Neural cell (in vitro differentiated cells): ENCODE measurements at regions not wholly inside any gene's neighbourhood (a gene's known extent, or its start where the extent isn't known, plus 50 kb on each side); places are given as distances from the start of the nearest gene placed in this dataset.

Experiments
- H2AFZ ChIP-seq: fragments of 200-600, 300-800 bp; sonication (generic), shearing (Covaris generic); 2 replicates; pipeline ENCODE4 v1.6.0; 2014; ENCODE audit warnings: low read depth, mild to moderate bottlenecking, antibody characterized with exemption, low read length, moderate library complexity
- H3F3A ChIP-seq: fragments of 200-600 bp; shearing (Covaris generic); 2 replicates; pipeline ENCODE4 v1.6.1; 2016; ENCODE audit warnings: mild to moderate bottlenecking, moderate library complexity, mixed read lengths, antibody characterized with exemption, low read length; ENCODE audit not compliant: insufficient read depth, poor library complexity, severe bottlenecking
- H3K27ac ChIP-seq: fragments of 200-600, 300-800 bp; sonication (generic), shearing (Covaris generic); 2 replicates; pipeline ENCODE4 v1.5.1; 2014; ENCODE audit warnings: mild to moderate bottlenecking, low read length, moderate library complexity
- H3K27me3 ChIP-seq: fragments of 300-800, 200-600 bp; sonication (generic), shearing (Covaris generic); 2 replicates; pipeline ENCODE4 v1.6.0; 2014; ENCODE audit warnings: mild to moderate bottlenecking, low read depth, low read length, moderate library complexity; ENCODE audit not compliant: insufficient read depth
- H3K36me3 ChIP-seq: fragments of 300-800, 200-600 bp; sonication (generic), shearing (Covaris generic); 2 replicates; pipeline ENCODE4 v1.5.1; 2014; ENCODE audit warnings: mild to moderate bottlenecking, antibody characterized with exemption, low read length, moderate library complexity; ENCODE audit not compliant: insufficient read depth
- H3K4me2 ChIP-seq: fragments of 300-800, 200-600 bp; sonication (generic), shearing (Covaris generic); 2 replicates; pipeline ENCODE4 v1.6.0; 2014; ENCODE audit warnings: mild to moderate bottlenecking, low read length
- H3K4me3 ChIP-seq: fragments of 300-800, 200-600 bp; sonication (generic), shearing (Covaris generic); 2 replicates; pipeline ENCODE4 v1.5.1; 2014; ENCODE audit warnings: mild to moderate bottlenecking, low read length, moderate library complexity
- H3K79me2 ChIP-seq: fragments of 200-600 bp; shearing (Covaris generic); replicated peaks from 2 replicates; pipeline ENCODE4 v1.6.0; 2014; ENCODE audit warnings: mild to moderate bottlenecking, low read length, moderate library complexity; ENCODE audit not compliant: insufficient read depth
- H3K9ac ChIP-seq: fragments of 300-800, 200-600 bp; sonication (generic), shearing (Covaris generic); 2 replicates; pipeline ENCODE4 v1.6.1; 2016; ENCODE audit warnings: mild to moderate bottlenecking, low read length, mixed read lengths
- H3K9me2 ChIP-seq: fragments of 200-600 bp; shearing (Covaris generic); 2 replicates; pipeline ENCODE4 v1.6.1; 2016; ENCODE audit warnings: mild to moderate bottlenecking, low read length, mixed read lengths; ENCODE audit not compliant: insufficient read depth
- H3K9me3 ChIP-seq: fragments of 200-600, 300-800 bp; sonication (generic), shearing (Covaris generic); 2 replicates; pipeline ENCODE4 v1.6.1; 2016; ENCODE audit warnings: mild to moderate bottlenecking, mixed run types, low read length, moderate library complexity, mixed read lengths
- H4K20me1 ChIP-seq: fragments of 200-600 bp; shearing (Covaris generic); 2 replicates; pipeline ENCODE4 v1.6.1; 2016; ENCODE audit warnings: mild to moderate bottlenecking, mixed run types; ENCODE audit not compliant: insufficient read depth
- CTCF ChIP-seq: fragments of 450-650 bp; IDR thresholded peaks from 2 replicates; pipeline ENCODE4 v1.5.1; 2014; ENCODE audit warnings: antibody characterized with exemption, mild to moderate bottlenecking, moderate library complexity; ENCODE audit not compliant: poor library complexity, severe bottlenecking
- EP300 ChIP-seq: fragments of 450-650 bp; conservative IDR thresholded peaks from 2 replicates; pipeline ENCODE4 v1.6.1; 2014; ENCODE audit warnings: antibody characterized with exemption, mild to moderate bottlenecking, moderate library complexity; ENCODE audit not compliant: poor library complexity, severe bottlenecking
- EZH2 ChIP-seq: fragments of 200-600, 300-800 bp; shearing (Covaris generic), sonication (generic); IDR thresholded peaks from 2 replicates; pipeline ENCODE4 v1.6.1; 2014; ENCODE audit warnings: antibody characterized with exemption, low read length, borderline replicate concordance, mild to moderate bottlenecking; ENCODE audit not compliant: insufficient read depth, poor library complexity, severe bottlenecking
- MXI1 ChIP-seq: fragments of 450-650 bp; conservative IDR thresholded peaks from 2 replicates; pipeline ENCODE4 v1.6.1; 2014; ENCODE audit warnings: antibody characterized with exemption, mild to moderate bottlenecking; ENCODE audit not compliant: poor library complexity, severe bottlenecking
- POLR2AphosphoS5 ChIP-seq: IDR thresholded peaks from 2 replicates; pipeline ENCODE4 v1.6.1; 2012
- RAD21 ChIP-seq: fragments of 450-650 bp; conservative IDR thresholded peaks from 2 replicates; pipeline ENCODE4 v1.6.1; 2014; ENCODE audit warnings: antibody characterized with exemption, mild to moderate bottlenecking, moderate library complexity
- REST ChIP-seq: IDR thresholded peaks from 2 replicates; pipeline ENCODE4 v1.6.1; 2012; ENCODE audit warnings: borderline replicate concordance
- SMC3 ChIP-seq: fragments of 450-650 bp; conservative IDR thresholded peaks from 2 replicates; pipeline ENCODE4 v1.6.1; 2014; ENCODE audit warnings: antibody characterized with exemption, mild to moderate bottlenecking, moderate library complexity; ENCODE audit not compliant: poor library complexity
- TAF1 ChIP-seq: IDR thresholded peaks from 2 replicates; pipeline ENCODE4 v1.6.1; 2012; ENCODE audit warnings: low read depth

- Histone ChIP-seq H2AFZ (no peak overlapping the region), H3F3A (no peaks in the 10 kb centered on the region), H3K79me2 (no peaks in the 10 kb centered on the region), H3K27me3 (no peaks in the 10 kb centered on the region), H3K9me2 (no peaks in the 10 kb centered on the region), H3K27ac (no peak overlapping the region), H3K4me3 (no peak overlapping the region), H3K36me3 (no peaks in the 10 kb centered on the region), H3K9ac (no peak overlapping the region), H4K20me1 (no peaks in the 10 kb centered on the region), H3K9me3 (no peaks in the 10 kb centered on the region), H3K4me2 (no peak overlapping the region)
- no peak for TF ChIP-seq CTCF
- TF ChIP-seq RAD21 = no peak
- TF ChIP-seq POLR2AphosphoS5 = no peak
- TF ChIP-seq SMC3 = no peak
- no peak for TF ChIP-seq TAF1
- no peak for TF ChIP-seq MXI1
- no peak for TF ChIP-seq EP300
- no peak for TF ChIP-seq EZH2
- TF ChIP-seq REST = no peak
These were observed 334.7 kb upstream of the AUTS2 start for GRCh38 chr7:69263550-69263949.

GRCh38 chr7:69269806-69270205, 328.5 kb upstream of the AUTS2 start:
- Histone ChIP-seq H3F3A (no peaks in the 10 kb centered on the region), H3K27me3 (no peaks in the 10 kb centered on the region), H3K79me2 (no peaks in the 10 kb centered on the region), H2AFZ (no peak overlapping the region), H3K9me3 (no peaks in the 10 kb centered on the region), H3K4me2 (no peak overlapping the region), H3K36me3 (no peaks in the 10 kb centered on the region), H3K4me3 (no peak overlapping the region), H3K9ac (no peak overlapping the region), H4K20me1 (no peaks in the 10 kb centered on the region), H3K27ac (no peak overlapping the region), H3K9me2 (no peaks in the 10 kb centered on the region)
- no peak for TF ChIP-seq REST
- TF ChIP-seq CTCF = no peak
- no peak for TF ChIP-seq EP300
- TF ChIP-seq SMC3 = no peak
- no peak for TF ChIP-seq EZH2
